ENCODE measurements at regions not wholly inside any gene's neighbourhood (a gene's known extent, or its start where the extent isn't known, plus 50 kb on each side); places are given as distances from the start of the nearest gene placed in this dataset.

DNA sequence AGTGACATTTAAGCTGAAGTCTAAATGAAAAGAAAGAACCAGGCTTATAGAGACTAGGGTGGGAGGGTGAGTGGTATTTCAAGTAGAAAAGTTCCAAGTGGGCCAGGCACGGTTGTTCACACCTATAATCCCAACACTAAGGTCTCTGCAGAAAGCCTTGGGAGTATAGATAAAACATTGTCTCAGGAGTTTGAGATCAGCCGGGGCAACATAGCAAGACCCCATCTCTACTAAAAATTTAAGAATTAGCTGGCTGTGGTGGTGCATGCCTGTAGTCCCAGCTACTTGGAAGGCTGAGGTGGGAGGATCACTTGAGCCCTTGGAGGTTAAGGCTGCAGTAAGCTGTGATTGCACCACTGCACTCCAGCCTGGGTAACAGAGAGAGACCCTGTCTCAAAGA, 143.4 kb upstream of the PKDCC start:
- no peak for DNase-seq

- no peak for DNase-seq
These were observed 142.1 kb upstream of the PKDCC start for GRCh38 chr2:41905597-41906337.

GRCh38 chr2:41906338-41906725, 141.5 kb upstream of the PKDCC start:
- no peak for DNase-seq

DNA sequence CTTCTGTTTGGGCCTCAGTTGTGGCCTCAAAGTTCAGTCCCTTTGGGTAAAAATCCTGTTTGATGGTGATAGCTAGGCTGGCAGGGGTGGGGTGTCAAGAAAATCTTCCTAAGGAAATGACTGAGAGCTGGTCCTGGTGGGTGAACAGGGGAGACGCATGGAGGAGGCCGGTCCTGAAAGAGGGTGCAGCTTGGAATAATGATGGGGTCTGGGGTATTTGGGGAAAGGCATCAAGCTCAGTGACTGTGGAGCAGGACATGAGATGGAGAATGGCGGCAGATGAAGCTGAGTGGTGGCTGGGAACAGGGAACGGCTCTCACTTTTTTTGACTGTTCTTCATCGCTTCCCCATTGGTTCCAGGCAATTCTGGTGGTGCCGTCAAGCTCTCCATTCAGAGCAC, 140.7 kb upstream of the PKDCC start:
- DNase-seq: no peak

DNA sequence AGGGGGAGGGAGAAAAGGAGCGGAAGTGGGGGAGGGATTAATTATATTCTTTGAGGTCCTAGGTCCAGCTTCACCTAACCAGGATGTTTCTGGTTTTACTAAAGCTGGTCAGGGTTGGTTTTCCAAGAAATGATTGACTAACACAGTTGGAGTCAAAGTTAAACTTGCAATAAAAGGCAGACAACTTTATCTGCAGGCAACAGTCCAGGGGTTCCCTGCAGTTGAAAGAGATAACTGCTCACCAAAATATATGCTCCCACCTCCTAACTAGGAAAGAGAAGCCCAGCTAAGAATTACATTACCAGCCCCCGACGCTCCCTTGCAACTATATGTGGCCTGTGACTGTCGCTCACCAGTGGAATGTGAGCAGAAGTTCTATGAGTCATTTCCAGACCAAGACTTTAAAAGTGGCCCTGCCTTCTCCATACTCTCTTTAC, 140.0 kb upstream of the PKDCC start:
- no peak for DNase-seq

- DNase-seq: no peak
These were observed 139.5 kb upstream of the PKDCC start for GRCh38 chr2:41908349-41908748.

- no peak for DNase-seq
These were observed 138.2 kb upstream of the PKDCC start for GRCh38 chr2:41909584-41909983.

DNA sequence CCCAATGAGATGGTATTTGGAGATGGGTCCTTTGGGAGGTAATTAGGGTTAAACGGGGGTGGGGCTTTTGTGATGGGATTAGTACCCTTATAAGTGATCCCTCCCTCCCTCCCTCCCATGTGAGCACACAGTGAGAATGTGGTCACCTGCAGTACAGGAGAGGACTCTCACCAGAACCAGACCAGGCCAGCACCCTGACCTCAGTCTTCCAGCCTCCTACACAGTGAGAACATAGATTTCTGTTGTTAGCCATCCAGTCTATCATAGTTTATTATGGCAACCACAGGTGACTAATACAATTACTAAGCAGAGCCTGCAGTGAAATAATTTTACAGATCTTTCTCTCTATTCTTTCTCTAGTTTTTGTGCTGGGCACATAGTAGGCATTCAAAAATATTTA, 137.7 kb upstream of the PKDCC start:
- no peak for DNase-seq

DNA sequence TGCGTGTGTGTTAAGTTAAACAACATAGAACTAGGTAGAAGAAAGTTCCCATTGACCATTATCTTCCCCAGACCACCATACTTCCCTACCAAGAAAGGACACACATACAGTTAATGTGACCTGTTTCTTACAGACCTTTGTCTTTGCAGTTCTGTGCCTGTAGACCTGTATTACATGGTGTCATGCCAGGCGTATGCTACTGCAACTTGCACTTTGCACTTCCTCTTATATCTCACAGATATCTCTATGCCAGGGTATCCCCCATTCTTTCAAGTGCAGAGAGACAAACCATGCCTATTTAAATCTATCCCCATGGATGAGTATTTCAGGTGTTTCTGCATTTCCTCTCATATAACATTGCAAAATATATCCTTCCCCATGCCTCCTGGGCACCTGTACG, 136.8 kb upstream of the PKDCC start:
- no peak for DNase-seq

- DNase-seq: no peak
These were observed 135.5 kb upstream of the PKDCC start for GRCh38 chr2:41912337-41912736.

DNA sequence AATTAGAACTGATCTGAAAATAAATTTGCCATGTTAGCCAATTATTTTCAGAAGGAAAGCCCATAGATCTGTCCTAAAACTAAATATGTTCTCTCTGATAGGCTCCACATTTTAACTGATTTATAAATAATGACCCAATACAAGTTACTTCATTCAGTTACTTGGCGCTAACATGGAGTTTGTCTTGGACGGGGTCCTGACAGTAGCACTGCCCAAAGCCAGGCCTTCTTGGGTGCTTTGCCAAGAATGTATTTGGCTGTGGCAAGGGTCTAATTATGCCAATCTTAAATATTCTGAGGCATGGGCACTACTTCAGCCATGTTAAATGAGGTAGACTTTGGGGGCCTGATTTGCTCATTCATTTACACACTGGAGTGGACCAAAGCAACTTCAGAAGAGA, 135.0 kb upstream of the PKDCC start:
- DNase-seq: no peak

- DNase-seq: no peak
These were observed 134.5 kb upstream of the PKDCC start for GRCh38 chr2:41913311-41913710.

DNA sequence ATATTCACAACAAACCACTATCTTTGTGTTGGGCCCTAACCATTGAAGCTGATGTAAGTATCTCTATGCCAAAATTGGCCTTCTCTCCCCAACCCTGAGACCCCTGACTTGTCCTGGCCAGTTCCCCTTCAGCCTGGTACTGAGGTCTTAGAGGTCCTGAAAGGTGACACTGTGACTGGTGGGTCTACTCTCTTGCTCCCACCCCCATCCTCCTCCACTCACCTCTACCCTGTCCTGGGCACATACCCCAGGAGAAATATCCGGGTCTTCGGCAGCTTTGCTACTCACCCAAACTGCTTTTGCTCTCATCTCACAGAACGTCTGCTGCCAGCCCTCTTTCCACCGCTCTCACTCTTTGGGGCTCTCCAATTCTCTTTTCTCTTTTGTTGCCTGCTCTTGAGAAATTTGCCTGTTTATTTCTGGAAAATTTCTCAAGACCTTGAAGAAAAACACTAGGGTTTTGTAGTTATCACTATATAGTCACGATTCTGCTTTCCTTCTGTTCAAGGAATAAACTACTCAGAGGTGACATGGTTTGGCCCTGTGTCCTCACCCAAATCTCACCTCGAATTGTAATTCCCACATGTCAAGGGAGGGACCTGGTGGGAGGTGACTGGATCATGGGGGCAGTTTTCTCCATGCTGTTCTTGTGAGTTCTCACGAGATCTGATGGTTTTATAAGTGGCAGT, 133.8 kb upstream of the PKDCC start:
- DNase-seq: no peak

- no peak for DNase-seq
These were observed 132.9 kb upstream of the PKDCC start for GRCh38 chr2:41914936-41915335.

DNA sequence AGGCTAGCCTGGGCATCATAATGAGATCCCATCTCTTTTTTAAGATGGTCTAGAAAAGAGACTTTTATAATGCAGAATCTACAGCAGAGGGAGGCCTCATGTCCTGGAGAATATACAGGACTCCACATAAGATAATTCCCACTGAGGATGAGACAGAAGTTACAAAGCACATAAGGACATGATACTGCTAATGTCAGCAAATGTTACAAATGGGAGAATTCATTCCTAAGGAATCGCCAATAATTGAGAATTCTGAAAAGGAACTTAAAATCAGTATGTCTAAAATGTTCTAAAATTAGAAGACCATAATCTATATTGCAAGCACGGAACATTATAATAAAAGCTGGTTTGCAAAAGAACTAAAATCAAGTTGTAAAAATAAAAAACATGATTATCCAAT, 131.6 kb upstream of the PKDCC start:
- no peak for DNase-seq

DNA sequence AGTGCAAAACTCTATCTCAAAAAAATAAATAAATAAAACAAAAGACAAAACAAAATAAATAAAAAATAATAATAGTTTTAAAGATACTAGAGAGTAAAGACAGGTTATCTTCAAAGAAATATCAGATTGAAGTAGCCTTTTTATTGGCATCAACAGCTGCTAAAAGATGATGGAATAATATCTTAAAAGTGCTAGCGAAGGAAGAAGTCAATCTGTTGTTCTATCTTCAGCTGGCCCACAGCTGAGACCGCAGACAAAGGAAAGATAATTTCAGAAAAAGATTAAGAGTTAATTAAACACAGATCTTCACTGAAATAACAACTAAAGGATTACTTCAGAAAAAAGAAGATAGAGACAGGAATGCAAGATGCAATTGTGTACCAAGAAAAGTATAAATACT, 130.2 kb upstream of the PKDCC start:
- DNase-seq: no peak

DNA sequence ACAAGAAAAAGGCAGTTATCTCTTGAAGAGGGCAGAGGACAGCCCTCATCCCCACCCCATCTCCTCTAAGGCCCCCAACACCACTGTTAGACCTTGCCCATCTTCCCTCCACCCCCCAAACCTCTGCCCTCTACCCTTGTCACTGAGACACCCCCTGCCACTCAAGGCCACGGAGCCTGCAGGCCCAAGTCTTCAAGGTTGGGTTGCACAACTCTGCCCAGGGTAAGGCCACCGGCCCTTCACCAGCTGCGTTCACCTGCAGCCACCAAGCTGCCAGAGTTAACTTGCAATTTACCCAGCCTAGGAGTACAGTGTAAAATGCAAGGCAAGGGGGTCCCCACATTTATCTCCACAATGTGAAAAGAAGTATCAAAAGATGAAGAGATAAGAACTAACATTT, 128.7 kb upstream of the PKDCC start:
- DNase-seq: no peak

GRCh38 chr2:41920181-41920580, 127.6 kb upstream of the PKDCC start:
- DNase-seq: no peak

GRCh38 chr2:41920812-41921211, 127.0 kb upstream of the PKDCC start:
- no peak for DNase-seq

- DNase-seq: no peak
These were observed 125.6 kb upstream of the PKDCC start for GRCh38 chr2:41922177-41922576.

- no peak for DNase-seq
These were observed 124.5 kb upstream of the PKDCC start for GRCh38 chr2:41923156-41923786.

DNA sequence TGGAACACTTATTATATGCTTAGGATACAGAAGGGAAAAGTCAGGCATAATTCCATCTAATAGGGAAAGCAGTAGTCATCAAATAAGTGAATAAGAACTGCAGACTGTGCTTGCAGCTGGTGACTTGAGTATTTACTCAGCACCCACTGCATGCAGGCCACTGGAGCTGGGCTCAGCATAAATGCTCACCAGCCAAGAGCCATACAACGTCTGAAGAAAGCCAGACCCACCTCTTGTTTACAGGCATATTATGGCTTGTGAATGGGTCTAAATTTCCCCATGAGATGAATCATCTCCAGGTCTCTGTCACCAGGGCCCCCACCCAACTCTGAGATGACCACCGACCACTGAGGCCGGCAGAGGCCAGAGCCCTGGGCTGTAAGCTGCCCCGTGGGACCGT, 123.8 kb upstream of the PKDCC start:
- no peak for DNase-seq

DNA sequence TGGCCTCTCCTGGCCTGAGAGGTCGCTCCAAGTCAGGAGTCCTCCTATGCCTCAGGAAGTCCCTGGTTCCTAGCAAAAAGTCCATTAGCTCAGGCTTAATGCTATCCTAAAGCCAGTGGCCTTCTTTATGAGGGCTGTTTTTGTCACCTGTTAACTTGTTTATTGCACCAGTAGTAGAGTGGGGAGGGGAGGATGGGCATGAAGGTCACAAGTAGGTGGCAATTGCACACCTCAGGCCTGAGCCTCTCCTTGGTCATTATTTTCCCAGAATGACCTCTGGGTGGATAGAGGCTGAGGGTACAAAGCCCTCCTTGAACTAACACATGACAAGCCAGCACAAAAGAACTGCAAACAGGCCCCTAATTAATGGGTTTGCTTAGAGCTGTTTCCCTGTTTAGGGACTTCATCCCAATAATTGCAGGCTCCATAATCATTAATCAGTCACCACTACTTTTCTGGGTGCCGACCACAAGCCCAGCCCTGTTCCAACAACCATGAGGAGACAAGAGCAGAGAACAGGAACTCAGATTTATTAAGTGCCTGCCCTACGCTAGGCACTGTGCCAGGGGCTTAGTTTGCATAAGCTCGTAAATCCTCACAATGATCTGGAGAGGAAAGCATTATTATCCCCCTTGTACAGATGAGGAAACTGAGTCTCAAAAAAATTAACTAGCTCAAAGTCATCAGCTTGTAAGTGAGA, 123.0 kb upstream of the PKDCC start:
- DNase-seq: no peak

DNA sequence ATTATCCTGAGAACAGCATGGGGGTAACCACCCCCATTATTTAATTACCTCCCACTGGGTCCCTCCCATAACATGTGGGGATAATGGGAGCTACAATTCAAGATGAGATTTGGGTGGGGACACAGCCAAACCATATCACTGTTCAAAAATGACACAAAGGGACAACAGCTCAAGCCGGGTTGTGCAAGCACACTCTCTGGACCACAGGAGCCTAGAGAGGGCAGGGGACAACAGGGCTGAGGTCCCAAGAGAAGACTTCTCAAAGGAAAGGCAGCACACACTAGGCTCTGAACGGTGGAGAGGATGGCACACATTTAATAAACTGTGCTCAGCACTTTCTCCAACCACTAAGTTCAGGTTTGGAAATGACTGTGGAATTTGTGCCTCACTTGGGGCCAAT, 122.1 kb upstream of the PKDCC start:
- DNase-seq: no peak

Measured in NCI-H446 (cell line).